ENCODE measurements at regions not wholly inside any gene's neighbourhood (a gene's known extent, or its start where the extent isn't known, plus 50 kb on each side); places are given as distances from the start of the nearest gene placed in this dataset.

DNA sequence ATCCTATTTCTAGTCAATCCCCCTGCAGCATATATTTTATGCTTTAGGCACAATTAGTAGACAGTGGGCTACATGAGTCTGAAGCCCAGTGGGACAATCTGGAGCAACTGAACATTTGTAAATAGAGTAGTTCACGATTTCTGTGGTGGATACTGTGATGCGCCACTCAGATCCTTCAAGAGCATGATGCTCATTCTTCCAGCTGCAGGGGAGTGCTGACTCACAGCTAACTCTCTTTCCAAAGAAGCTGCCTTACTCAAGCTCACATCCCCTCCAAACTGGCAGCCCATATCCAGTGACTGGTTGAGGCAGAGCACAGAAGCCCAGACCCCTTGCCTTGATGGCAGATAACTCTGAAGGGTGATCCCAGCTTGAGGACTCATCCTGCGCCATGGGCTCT, 224.2 kb upstream of the EEA1 start:
- no peak for DNase-seq (ENCODE audit: low read depth, low spot score)
- in situ Hi-C loops (cut with HindIII; ENCODE audit: low pct_unique_long_range_greater_than_20kb, low sequenced_read_pairs) = no loop called here

DNA sequence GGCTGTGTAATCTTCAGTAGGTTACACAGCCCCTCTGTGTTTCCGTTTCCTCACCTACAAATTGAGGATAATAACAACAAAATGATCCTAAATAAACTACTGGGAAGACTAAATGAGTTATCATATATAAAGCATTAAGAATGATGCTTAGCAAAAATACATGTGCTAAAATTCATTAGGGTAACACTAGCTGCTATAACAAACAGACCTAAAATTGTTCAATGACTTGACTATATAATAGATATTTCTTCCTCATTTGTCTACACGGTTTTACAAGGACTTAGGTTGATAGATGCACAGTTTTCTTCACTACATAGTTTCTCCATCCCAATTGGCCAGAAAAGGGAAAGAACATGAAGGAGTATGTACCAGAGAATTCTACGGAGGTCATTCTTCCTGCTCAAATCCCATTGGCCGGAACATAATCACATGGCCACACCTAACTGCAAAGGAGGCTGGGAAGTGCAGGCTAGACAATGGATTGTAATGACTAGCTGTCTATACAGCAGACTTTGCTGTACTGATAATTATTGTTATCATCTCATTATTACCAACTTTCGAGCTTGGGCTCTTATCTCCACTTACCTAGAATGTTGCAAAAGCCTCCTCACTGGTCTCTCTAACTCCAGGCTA, 223.5 kb upstream of the NUDT4 start:
- in situ Hi-C loops (cut with HindIII; ENCODE audit: low pct_unique_long_range_greater_than_20kb, low sequenced_read_pairs) = no loop called here
- DNase-seq (ENCODE audit: low read depth, low spot score) = no peak

DNA sequence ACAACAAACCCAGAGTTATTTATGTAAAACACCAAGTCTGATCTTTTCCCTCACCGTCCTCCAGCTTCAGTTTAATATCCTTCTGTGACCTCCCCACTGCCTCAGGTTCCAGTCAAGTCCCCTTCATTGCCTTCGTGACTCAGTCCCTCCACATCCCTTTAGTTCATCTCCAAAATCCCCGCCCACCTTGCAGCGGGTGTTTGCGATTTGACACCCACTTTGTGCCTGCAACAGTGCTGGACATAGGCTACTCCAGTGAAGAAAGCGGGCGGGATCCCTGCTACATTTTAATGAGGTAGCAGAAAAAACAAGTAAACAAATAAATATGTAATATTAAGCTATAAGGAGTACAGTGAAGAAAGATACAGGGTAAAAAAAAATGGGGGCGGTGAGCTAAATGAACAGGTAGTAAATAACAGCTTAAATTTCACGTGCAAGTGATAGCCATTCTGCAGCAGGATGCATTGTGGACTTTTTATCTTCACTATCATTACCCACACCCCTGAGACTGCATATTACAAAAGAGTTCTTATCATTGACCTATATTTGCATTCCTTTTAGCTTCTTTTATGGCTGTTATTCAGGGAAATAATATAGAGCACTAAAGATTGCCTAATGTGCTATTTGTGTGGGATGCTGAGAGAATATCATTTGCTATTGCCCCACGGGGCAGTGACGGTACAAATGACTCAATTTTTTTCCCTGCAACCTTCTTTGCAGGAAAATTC, 222.8 kb upstream of the NUDT4 start:
- no peak for DNase-seq (ENCODE audit: low read depth, low spot score)

DNA sequence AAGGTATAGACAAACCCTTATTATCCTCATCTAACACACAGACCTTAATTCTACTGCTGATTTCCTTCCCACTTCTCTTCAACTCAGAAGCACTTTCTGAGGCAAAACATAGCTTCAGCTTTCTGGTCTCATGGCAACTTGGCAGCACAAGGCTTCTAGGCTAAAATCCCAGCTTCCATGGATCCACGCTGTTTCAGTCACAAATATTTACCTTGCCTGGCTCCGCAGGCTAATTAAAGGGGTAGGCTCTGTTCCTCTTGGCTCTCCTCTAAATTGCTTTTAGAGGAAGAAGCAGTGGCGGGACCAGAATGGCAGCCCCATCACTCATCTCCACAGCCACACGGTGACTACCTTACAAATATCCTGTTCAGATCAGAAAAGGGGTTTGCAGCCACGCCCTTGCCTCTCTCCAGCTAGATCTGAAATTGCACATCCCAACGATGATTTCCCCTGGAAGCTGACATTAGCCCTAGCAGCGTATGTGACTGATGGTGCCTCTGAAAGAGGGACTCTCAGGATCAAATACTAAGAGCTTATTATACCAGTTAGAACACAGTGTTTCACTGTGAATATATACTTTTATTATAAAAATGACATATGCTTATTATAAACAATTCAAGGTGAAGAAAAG, 221.5 kb upstream of the NUDT4 start:
- in situ Hi-C loops (cut with HindIII; ENCODE audit: low pct_unique_long_range_greater_than_20kb, low sequenced_read_pairs) = no loop called here
- no peak for DNase-seq (ENCODE audit: low read depth, low spot score)

More for the DNA sequence above, 222.8 kb upstream of the NUDT4 start:
- in situ Hi-C loops (cut with HindIII; ENCODE audit: low pct_unique_long_range_greater_than_20kb, low sequenced_read_pairs) = no loop called here

DNA sequence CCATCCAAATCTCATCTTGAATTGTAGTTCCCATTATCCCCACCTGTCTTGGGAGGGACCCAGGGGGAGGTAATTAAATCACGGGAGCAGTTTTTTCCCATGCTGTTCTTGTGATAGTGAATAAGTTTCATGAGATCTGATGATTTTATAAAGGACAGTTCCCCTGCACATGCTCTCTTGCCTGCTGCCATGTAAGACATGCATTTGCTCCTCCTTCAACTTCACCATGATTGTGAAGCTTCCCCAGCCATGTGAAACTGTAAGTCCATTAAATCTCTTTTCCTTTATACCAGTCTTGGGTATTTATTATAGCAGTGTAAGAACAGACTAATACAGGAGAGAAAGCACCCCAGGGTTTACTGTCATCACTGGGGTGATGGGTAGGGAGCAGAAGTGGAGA, 220.4 kb upstream of the NUDT4 start:
- in situ Hi-C loops (cut with HindIII; ENCODE audit: low pct_unique_long_range_greater_than_20kb, low sequenced_read_pairs) = no loop called here
- DNase-seq (ENCODE audit: low read depth, low spot score) = no peak

DNA sequence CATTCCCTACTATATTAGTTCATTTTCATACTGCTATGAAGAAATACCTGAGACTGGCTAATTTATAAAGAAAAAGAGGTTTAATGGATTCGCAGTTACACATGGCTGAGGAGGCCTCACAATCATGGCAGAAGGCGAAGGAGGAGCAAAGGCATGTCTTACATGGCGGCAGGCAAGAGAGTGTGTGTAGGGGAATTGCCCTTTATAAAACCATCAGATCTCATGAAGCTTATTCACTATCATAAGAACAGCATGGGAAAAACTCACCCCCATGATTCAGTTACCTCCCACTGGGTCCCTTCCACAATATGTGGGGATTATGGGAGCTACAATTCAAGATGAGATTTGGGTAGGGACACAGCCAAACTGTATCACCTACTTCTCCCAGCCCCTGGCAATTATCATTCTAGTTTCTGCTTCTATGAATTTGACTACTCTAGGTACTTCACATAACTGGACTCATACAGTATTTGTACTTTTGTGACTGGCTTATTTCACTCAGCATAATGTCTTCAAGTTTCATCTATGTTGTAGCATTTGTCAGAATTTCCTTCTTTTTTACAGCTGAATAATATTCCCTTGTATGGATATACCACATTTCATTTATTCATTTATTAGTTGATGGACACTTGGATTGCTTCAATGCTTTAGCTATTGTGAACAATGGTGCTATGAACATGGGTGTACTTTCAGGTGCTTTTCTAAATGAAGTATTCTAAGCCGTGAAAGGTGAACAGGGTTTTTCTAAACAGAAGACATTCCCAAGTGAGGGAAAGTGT, 219.5 kb upstream of the NUDT4 start:
- DNase-seq (ENCODE audit: low read depth, low spot score) = no peak
- in situ Hi-C loops (cut with HindIII; ENCODE audit: low pct_unique_long_range_greater_than_20kb, low sequenced_read_pairs) = no loop called here

DNA sequence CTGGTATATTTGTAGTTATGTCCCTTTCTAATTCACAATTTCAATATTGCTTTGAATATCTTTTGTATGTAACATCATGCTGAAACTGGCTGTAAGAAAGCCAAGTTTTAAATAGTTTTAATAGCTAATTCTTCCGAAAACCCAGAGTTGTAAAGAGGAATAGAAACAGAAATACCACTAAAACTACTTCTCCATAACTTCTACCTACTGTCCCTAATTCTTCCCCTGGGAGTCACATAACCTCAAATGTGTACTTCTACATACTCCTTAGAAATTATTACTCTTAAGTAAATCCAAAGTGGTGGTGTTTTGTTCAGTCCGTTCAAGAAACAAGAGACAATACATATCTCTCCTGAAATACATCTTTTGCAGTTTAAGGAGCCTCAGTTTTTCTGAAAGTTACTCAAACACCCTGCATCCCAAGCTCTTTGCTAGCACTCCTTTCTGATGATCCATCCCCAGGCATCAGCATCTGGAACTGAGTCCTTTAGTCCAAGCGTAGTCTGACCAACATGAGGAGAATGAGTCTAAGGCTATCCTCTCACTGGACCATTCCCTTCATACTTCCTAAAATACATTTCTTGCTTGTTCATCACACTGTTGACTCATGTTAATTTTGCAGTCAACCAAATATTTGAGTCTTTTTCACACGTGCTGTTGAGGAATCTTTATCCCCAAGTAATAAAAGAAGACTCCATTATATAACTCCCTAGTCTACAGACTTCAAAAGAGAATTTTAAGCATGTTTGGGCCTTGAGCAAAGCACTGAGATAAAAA, 214.3 kb upstream of the NUDT4 start:
- in situ Hi-C loops (cut with HindIII; ENCODE audit: low pct_unique_long_range_greater_than_20kb, low sequenced_read_pairs) = no loop called here
- DNase-seq (ENCODE audit: low read depth, low spot score) = no peak

DNA sequence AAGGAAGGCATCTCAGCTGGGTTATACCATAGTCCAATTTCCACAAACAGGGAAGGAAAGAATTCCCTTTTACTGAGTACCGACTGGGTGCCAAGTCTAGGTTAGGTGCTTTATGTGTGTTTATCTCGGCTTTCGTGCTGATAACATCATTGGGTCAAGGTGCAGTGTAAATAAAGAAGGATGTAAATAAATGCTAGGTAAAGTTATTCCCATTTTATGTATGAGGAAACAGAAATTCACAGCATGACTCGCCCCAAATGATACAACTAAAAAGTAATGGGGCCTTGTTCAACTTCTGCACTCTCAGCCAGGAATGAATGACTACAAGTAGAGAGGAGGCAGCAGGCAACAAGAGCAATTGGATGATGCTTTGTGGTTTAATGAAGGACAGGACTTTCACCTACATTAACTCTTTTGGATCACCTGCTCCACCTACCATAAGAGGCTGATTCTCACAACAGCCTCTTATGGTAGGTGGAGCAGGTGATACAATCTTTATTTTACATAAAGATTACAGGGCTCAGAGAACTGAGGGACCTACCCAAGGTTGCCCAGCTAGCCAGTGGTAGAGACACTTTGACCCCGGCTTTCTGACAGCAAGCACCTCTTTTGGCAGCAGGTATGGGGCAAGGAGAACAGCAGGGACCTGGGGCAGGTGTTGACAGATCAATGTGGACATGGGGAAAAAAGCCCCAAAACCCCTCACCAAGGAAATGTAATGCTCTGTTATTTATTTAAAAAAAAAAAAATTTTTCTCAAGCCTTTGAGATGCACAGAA, 213.4 kb upstream of the NUDT4 start:
- in situ Hi-C loops (cut with HindIII; ENCODE audit: low pct_unique_long_range_greater_than_20kb, low sequenced_read_pairs) = no loop called here
- no peak for DNase-seq (ENCODE audit: low read depth, low spot score)

DNA sequence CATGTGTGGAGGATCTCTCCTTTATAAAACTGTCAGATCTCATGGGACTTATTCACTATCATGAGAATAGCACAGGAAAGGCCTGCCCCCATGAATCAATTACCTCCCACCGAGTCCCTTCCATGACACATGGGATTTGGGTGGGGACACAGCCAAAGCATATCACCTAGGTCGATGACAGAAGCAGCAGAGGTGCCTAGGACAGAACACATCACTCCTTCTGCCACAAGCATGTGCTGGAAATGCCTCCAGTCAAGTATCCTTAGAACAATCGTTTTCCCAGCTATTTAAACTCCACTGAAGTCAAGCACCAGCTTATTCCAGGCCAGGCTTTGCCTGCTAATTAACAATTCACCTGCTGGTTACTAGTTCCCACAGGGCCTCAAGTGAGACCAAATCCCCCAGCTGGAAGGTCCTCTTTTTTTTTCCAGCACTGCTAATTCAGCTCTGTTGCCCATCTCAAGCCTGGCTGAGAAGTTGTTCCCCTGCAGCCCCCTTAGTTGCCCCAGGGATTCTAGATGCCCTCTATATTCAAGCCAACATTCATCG, 212.3 kb upstream of the NUDT4 start:
- in situ Hi-C loops (cut with HindIII; ENCODE audit: low pct_unique_long_range_greater_than_20kb, low sequenced_read_pairs) = no loop called here
- no peak for DNase-seq (ENCODE audit: low read depth, low spot score)

DNA sequence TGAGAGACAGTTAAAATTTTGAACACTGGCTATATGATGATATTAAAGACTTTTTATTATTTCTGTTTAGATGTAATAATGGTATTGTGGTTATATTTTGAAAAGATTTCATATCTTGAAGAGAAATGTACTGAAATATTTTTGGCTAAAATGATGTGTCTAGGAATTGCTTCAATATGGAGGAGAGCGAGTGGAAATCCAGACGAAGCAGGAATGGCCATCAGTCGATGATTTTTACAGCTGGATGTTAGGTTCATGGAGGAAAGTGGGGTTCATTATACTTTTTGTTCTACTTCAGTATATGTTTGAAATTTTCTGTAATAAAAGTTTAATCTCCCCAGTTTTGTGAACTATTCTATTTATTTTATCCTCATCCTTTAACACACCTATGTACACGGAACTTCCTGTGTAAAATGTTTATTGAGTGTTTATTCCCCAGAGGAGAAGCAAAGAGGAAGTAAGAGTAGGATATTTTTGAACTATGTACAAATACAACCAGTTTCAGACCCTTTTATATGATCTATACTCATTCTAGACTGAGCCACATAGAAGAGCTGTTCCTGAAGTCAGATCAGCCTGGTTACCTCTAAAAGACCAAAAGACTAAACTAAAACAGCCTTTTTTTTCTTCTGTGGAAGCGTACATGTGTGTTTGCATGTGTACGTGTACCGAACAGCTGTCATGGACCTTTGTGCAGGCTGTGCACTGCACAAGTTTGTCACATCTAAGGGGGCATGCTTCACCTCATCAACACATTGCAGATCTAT, 211.0 kb upstream of the NUDT4 start:
- DNase-seq (ENCODE audit: low read depth, low spot score) = no peak
- in situ Hi-C loops (cut with HindIII; ENCODE audit: low pct_unique_long_range_greater_than_20kb, low sequenced_read_pairs) = no loop called here

DNA sequence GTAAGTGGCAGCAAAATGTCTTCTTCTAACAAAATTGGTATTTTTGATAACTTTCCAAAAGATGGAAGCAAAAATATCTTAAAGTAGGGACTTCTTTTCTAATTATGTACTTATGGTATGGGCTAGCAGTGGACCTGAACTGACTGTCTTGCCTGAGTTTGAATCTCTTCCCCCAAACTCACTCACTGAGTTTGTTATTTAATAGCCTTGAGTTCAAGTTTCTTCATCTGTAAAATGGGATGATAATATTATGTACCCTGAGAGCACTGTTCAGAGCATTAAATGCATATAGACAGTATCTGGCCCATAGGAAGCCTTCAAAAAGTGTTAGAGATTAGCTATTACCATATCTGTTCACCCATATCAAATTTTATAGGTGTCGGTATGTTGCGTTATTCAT, 210.4 kb upstream of the NUDT4 start:
- in situ Hi-C loops (cut with HindIII; ENCODE audit: low pct_unique_long_range_greater_than_20kb, low sequenced_read_pairs) = no loop called here
- DNase-seq (ENCODE audit: low read depth, low spot score) = no peak

DNA sequence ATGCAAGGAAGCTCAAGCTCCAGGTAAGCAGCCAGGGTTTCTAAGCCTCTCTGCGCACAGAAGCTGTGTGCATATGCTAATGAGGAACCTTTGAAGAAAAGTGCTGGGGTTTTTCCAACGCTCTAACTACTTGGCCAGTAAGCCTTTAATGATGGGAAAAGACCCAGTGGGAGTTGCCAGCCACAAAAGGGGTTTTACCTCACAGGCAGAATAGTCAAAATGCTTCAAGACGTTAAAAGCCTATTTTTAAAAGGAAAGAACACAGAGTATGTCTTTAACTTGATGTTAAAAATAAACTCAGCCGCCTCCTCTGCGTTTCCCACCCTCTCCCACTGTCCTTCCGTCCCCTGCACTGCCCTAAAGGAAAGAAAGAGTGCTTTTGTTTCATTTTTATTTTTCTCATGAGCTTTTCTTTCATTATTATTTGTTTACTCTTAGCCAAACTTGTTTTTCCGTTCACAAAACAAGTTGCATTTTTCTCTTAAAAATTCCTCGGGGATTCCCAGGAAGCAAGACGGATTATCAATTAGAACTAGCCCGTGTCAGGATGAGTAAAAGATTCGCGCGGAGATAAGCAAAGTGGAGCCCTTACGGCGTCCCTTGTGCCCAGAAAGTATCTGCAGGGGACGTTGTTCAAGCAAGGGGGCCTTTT, 209.8 kb upstream of the NUDT4 start:
- peak; percentile 59 for DNase-seq (ENCODE audit: low read depth, low spot score)
- in situ Hi-C loops (cut with HindIII; ENCODE audit: low pct_unique_long_range_greater_than_20kb, low sequenced_read_pairs) = no loop called here

DNA sequence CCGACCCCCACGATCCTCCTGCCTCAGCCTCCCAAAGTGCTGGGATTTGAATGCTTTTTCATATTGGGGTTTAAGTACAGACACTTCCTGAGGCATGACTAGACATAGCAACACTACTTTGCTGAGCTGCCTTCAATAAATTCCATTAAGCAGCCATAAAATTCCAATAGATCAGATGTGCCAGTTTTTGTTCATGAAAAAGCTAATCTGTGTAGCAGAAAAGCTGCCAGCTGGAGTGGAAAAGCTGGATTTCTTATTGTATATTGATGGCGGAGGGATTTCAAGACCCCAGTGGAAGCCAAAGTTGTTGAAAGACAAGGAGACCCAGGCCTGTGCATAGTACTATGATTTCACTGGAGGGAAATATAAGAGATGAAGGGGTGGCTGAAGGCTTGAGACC, 209.0 kb upstream of the NUDT4 start:
- DNase-seq (ENCODE audit: low read depth, low spot score) = no peak
- in situ Hi-C loops (cut with HindIII; ENCODE audit: low pct_unique_long_range_greater_than_20kb, low sequenced_read_pairs) = no loop called here

DNA sequence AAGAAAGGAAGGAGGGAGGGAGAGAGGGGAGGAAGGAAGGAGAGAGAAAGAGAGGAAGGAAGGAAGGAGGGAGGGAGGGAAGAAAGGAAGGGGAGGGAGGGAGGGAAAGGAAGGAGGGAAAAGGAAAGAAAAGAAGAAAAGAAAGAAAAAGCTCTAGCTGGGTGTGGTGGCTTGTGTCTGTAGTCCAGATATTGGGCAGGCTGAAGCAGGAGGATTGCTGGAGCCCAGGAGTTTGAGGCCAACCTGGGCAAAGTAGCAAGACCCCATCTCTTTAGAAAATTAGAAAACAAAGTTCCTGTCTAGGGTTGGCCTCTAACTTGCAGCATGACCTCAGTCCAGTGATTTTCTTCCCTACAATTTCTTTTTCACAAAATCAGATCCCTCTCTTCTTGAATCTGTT, 208.2 kb upstream of the NUDT4 start:
- in situ Hi-C loops (cut with HindIII; ENCODE audit: low pct_unique_long_range_greater_than_20kb, low sequenced_read_pairs) = no loop called here
- DNase-seq (ENCODE audit: low read depth, low spot score) = no peak

DNA sequence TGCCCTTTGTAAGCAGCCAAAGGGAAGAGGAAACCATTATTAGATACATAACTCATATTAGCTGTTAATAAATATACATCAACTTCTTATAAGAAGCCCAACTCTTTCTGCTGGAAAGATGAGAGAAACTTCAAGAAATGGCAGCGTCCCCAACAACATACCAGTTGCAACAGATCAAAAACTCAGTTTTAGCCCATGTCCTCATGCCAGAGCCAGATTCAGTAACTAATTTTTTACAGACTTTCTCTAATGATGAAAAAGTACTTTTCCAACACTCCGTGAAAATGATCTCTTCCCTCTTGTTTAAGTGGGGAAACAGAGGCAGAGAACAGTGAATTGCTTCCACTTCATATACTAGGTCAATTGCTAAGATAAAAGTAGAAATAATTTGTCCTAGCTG, 206.8 kb upstream of the NUDT4 start:
- in situ Hi-C loops (cut with HindIII; ENCODE audit: low pct_unique_long_range_greater_than_20kb, low sequenced_read_pairs) = no loop called here
- DNase-seq (ENCODE audit: low read depth, low spot score) = no peak

All from SK-MEL-5 (cell line).